Astrocyte (in vitro differentiated cells and primary cell): ENCODE measurements at regions not wholly inside any gene's neighbourhood (a gene's known extent, or its start where the extent isn't known, plus 50 kb on each side); places are given as distances from the start of the nearest gene placed in this dataset.

Experiments
- DNase-seq: peaks from one replicate; pipeline ENCODE4 v3.0.0-alpha.2; 2010; ENCODE audit warnings: low read depth
- FAIRE-seq: peaks from 2 replicates; lab custom pipeline; 2011; peaks lifted over from hg19 to GRCh38; lab: Jason Lieb, UNC
- H2AFZ ChIP-seq: 2 replicates; pipeline ENCODE4 v1.6.0; 2012; ENCODE audit warnings: low read depth, low read length, inconsistent platforms
- H3K27ac ChIP-seq: 2 replicates; pipeline ENCODE4 v1.5.1; 2011; ENCODE audit warnings: low read depth, low read length, inconsistent platforms
- H3K27me3 ChIP-seq: 2 replicates; pipeline ENCODE4 v1.6.0; 2011; ENCODE audit warnings: low read length, inconsistent platforms; ENCODE audit not compliant: insufficient read depth
- H3K36me3 ChIP-seq: 2 replicates; pipeline ENCODE4 v1.5.1; 2011; ENCODE audit warnings: low read length, inconsistent platforms; ENCODE audit not compliant: insufficient read depth
- H3K4me1 ChIP-seq: 2 replicates; pipeline ENCODE4 v1.5.1; 2011; ENCODE audit warnings: low read length, inconsistent platforms; ENCODE audit not compliant: insufficient read depth
- H3K4me2 ChIP-seq: 2 replicates; pipeline ENCODE4 v1.6.0; 2012; ENCODE audit warnings: low read length, inconsistent platforms
- H3K4me3 ChIP-seq: 2 replicates; pipeline ENCODE4 v1.5.1; 2011; ENCODE audit warnings: low read depth, mild to moderate bottlenecking, low read length, inconsistent platforms; ENCODE audit not compliant: insufficient read depth
- H3K79me2 ChIP-seq: 2 replicates; pipeline ENCODE4 v1.6.0; 2012; ENCODE audit warnings: mild to moderate bottlenecking, low read length, inconsistent platforms; ENCODE audit not compliant: insufficient read depth
- H3K9ac ChIP-seq: 2 replicates; pipeline ENCODE4 v1.6.0; 2012; ENCODE audit warnings: mild to moderate bottlenecking, low read length, inconsistent platforms
- H3K9me3 ChIP-seq: 2 replicates; pipeline ENCODE4 v1.5.1; 2012; ENCODE audit warnings: low read depth, mild to moderate bottlenecking, low read length, inconsistent platforms; ENCODE audit not compliant: insufficient read depth
- H4K20me1 ChIP-seq: 2 replicates; pipeline ENCODE4 v1.6.0; 2012; ENCODE audit warnings: low read length, inconsistent platforms; ENCODE audit not compliant: insufficient read depth
- H3K27ac Mint-ChIP-seq: one replicate; pipeline ENCODE4 v1.8.0; 2021; ENCODE audit warnings: mild to moderate bottlenecking, mixed read lengths; ENCODE audit not compliant: unreplicated experiment
- H3K27me3 Mint-ChIP-seq: one replicate; pipeline ENCODE4 v1.8.0; 2021; ENCODE audit warnings: low read depth, mixed read lengths; ENCODE audit not compliant: unreplicated experiment
- H3K36me3 Mint-ChIP-seq: one replicate; pipeline ENCODE4 v1.8.0; 2021; ENCODE audit warnings: low read depth, mixed read lengths; ENCODE audit not compliant: unreplicated experiment
- H3K4me1 Mint-ChIP-seq: one replicate; pipeline ENCODE4 v1.8.0; 2021; ENCODE audit warnings: low read depth, mixed read lengths; ENCODE audit not compliant: unreplicated experiment
- H3K4me3 Mint-ChIP-seq: one replicate; pipeline ENCODE4 v1.8.0; 2021; ENCODE audit warnings: mild to moderate bottlenecking, moderate library complexity, mixed read lengths; ENCODE audit not compliant: unreplicated experiment
- H3K9me3 Mint-ChIP-seq: one replicate; pipeline ENCODE4 v1.8.0; 2021; ENCODE audit warnings: mild to moderate bottlenecking, mixed read lengths; ENCODE audit not compliant: unreplicated experiment
- CTCF ChIP-seq: IDR thresholded peaks from 2 replicates; pipeline ENCODE4 v1.5.1; 2011; ENCODE audit warnings: low read depth, mild to moderate bottlenecking, inconsistent platforms, low read length, moderate library complexity; ENCODE audit not compliant: insufficient read depth
- EZH2 ChIP-seq: IDR thresholded peaks from 2 replicates; pipeline ENCODE4 v1.6.1; 2012; ENCODE audit warnings: mild to moderate bottlenecking, low read length, inconsistent platforms; ENCODE audit not compliant: insufficient read depth

GRCh38 chr4:114398410-114398809 lies 200.2 kb upstream of the UGT8 start:
- H3K4me3 ChIP-seq: no peak overlapping the region
- no peak overlapping the region for H3K9ac ChIP-seq
- DNase-seq (no peak), FAIRE-seq (no peak)
- no peaks in the 10 kb centered on the region for H3K9me3 ChIP-seq
- H3K4me1 Mint-ChIP-seq: peaks cover 15% of the 10 kb centered on the region
- TF ChIP-seq CTCF (no peak), EZH2 (no peak)
- H3K36me3 ChIP-seq: no peaks in the 10 kb centered on the region
- no peak overlapping the region for H3K27ac ChIP-seq
- H3K27ac Mint-ChIP-seq: no peak overlapping the region
- H3K79me2 ChIP-seq: no peaks in the 10 kb centered on the region
- no peaks in the 10 kb centered on the region for H4K20me1 ChIP-seq
- no peaks in the 10 kb centered on the region for H3K36me3 Mint-ChIP-seq
- no peaks in the 10 kb centered on the region for H3K9me3 Mint-ChIP-seq
- no peak overlapping the region for H2AFZ ChIP-seq
- no peaks in the 10 kb centered on the region for H3K27me3 Mint-ChIP-seq
- H3K4me1 ChIP-seq: no peaks in the 10 kb centered on the region
- no peak overlapping the region for H3K4me3 Mint-ChIP-seq
- no peaks in the 10 kb centered on the region for H3K27me3 ChIP-seq
- H3K4me2 ChIP-seq: no peak overlapping the region

- Histone ChIP-seq H3K4me3 (no peak overlapping the region), H3K9ac (no peak overlapping the region), H3K27me3 (no peaks in the 10 kb centered on the region), H3K79me2 (no peaks in the 10 kb centered on the region), H3K36me3 (no peaks in the 10 kb centered on the region), H3K4me2 (no peak overlapping the region), H3K9me3 (no peaks in the 10 kb centered on the region), H3K27ac (no peak overlapping the region), H4K20me1 (no peaks in the 10 kb centered on the region), H2AFZ (no peak overlapping the region), H3K4me1 (no peaks in the 10 kb centered on the region)
- Mint-ChIP-seq H3K36me3 (no peaks in the 10 kb centered on the region), H3K4me1 (peaks cover 12% of the 10 kb centered on the region), H3K27ac (no peak overlapping the region), H3K27me3 (no peaks in the 10 kb centered on the region), H3K4me3 (no peak overlapping the region), H3K9me3 (no peaks in the 10 kb centered on the region)
- TF ChIP-seq EZH2 (no peak), CTCF (no peak)
- FAIRE-seq (no peak), DNase-seq (no peak)
These were observed 199.5 kb upstream of the UGT8 start for GRCh38 chr4:114399105-114399504.

GRCh38 chr4:114400531-114400930 lies 198.1 kb upstream of the UGT8 start:
- Histone ChIP-seq H3K4me1 (no peaks in the 10 kb centered on the region), H3K4me3 (no peak overlapping the region), H3K4me2 (no peak overlapping the region), H2AFZ (no peak overlapping the region), H3K9me3 (no peaks in the 10 kb centered on the region), H3K27ac (no peak overlapping the region), H4K20me1 (no peaks in the 10 kb centered on the region), H3K79me2 (no peaks in the 10 kb centered on the region), H3K27me3 (no peaks in the 10 kb centered on the region), H3K36me3 (no peaks in the 10 kb centered on the region), H3K9ac (no peak overlapping the region)
- H3K4me1 Mint-ChIP-seq: peaks cover 12% of the 10 kb centered on the region
- H3K27ac Mint-ChIP-seq: no peak overlapping the region
- H3K9me3 Mint-ChIP-seq: no peaks in the 10 kb centered on the region
- H3K4me3 Mint-ChIP-seq: no peak overlapping the region
- H3K27me3 Mint-ChIP-seq: no peaks in the 10 kb centered on the region
- FAIRE-seq: no peak
- H3K36me3 Mint-ChIP-seq: no peaks in the 10 kb centered on the region
- no peak for TF ChIP-seq EZH2
- TF ChIP-seq CTCF: no peak
- DNase-seq: no peak
